GM12878 (cell line): ENCODE measurements at regions not wholly inside any gene's neighbourhood (a gene's known extent, or its start where the extent isn't known, plus 50 kb on each side); places are given as distances from the start of the nearest gene placed in this dataset.

Experiments used
- ATAC-seq: fragments of 200-7000 bp; cut with Tn5 transposase; 3 replicates; pipeline ENCODE4 v1.9.1; 2020; ENCODE audit warnings: mild to moderate bottlenecking, moderate library complexity
- BruUV-seq: library from RNA; stranded (reverse); fragments of 400-500 nt; replicated peaks from 2 replicates; lab custom pipeline; 2021; lab: Mats Ljungman, UMichigan
- CTCF ChIA-PET: fragments of 300-600 bp; sonication (Branson Sonifier 250); formaldehyde crosslinking; extraction: SDS; loops from one replicate; lab custom pipeline; 2021; ENCODE audit warnings: inconsistent platforms; lab: Yijun Ruan, JAX
- POLR2A ChIA-PET: fragments of 350-600 bp; formaldehyde crosslinking; extraction: SDS; loops from one replicate; lab custom pipeline; 2021; ENCODE audit warnings: inconsistent platforms; lab: Charles Lee
- RAD21 ChIA-PET: fragments of 300-600 bp; sonication (Branson Sonifier 250); formaldehyde crosslinking; loops from one replicate; lab custom pipeline; 2023; ENCODE audit warnings: antibody characterized with exemption; ENCODE audit not compliant: unreplicated experiment; lab: Charles Lee
- SMC1A ChIA-PET: fragments of 300-600 bp; sonication (Branson Sonifier 250); formaldehyde crosslinking; loops from one replicate; lab custom pipeline; 2023; ENCODE audit not compliant: unreplicated experiment, uncharacterized antibody; lab: Charles Lee
- DNase-seq: peaks from one replicate; pipeline ENCODE4 v3.0.0-alpha.2; 2011; ENCODE audit warnings: low read depth, low spot score
- FAIRE-seq: peaks from 3 replicates; lab custom pipeline; 2011; peaks lifted over from hg19 to GRCh38; lab: Jason Lieb, UNC
- H2AFZ ChIP-seq: 2 replicates; pipeline ENCODE4 v1.6.0; 2011; ENCODE audit warnings: low read depth, low read length, control low read depth; ENCODE audit not compliant: control insufficient read depth
- H3K27ac ChIP-seq: 2 replicates; pipeline ENCODE4 v1.5.1; 2011; ENCODE audit warnings: control low read depth; ENCODE audit not compliant: control insufficient read depth, insufficient read depth
- H3K27me3 ChIP-seq, 2 experiments: replicated peaks in 1 of 2; 2 replicates each; pipeline versions ENCODE4 v1.6.0 to v1.6.1; 2011; ENCODE audit warnings: low read length in 1 of 2; ENCODE audit not compliant: control insufficient read depth in 2 of 2, insufficient read depth in 2 of 2
- H3K36me3 ChIP-seq, 2 experiments: 2 replicates each; pipeline ENCODE4 v1.5.1; 2011; ENCODE audit warnings: low read length in 1 of 2; ENCODE audit not compliant: control insufficient read depth in 2 of 2, insufficient read depth in 2 of 2
- H3K4me1 ChIP-seq: 2 replicates; pipeline ENCODE4 v1.6.1; 2011; ENCODE audit warnings: mild to moderate bottlenecking, low read length, moderate library complexity, mixed read lengths; ENCODE audit not compliant: control insufficient read depth, insufficient read depth
- H3K4me2 ChIP-seq: 2 replicates; pipeline ENCODE4 v1.6.0; 2011; ENCODE audit warnings: control low read depth; ENCODE audit not compliant: control insufficient read depth, insufficient read depth
- H3K4me3 ChIP-seq: fragments of 200-600 bp; sonication (generic); 2 replicates; pipeline ENCODE4 v1.5.1; 2016
- H3K79me2 ChIP-seq: 2 replicates; pipeline ENCODE4 v1.6.0; 2011; ENCODE audit warnings: low read length; ENCODE audit not compliant: control insufficient read depth, insufficient read depth
- H3K9ac ChIP-seq: 2 replicates; pipeline ENCODE4 v1.8.0; 2011; ENCODE audit warnings: low read length, control low read depth, mixed read lengths; ENCODE audit not compliant: control insufficient read depth, insufficient read depth
- H3K9me3 ChIP-seq: replicated peaks from 3 replicates; pipeline ENCODE4 v1.5.1; 2011; ENCODE audit warnings: mild to moderate bottlenecking, low read length; ENCODE audit not compliant: control insufficient read depth, insufficient read depth
- H4K20me1 ChIP-seq: 2 replicates; pipeline ENCODE4 v1.6.0; 2011; ENCODE audit not compliant: control insufficient read depth, insufficient read depth
- ATF3 ChIP-seq: IDR thresholded peaks from 2 replicates; pipeline ENCODE4 v1.6.1; 2011; ENCODE audit warnings: low read depth, mild to moderate bottlenecking, low read length, moderate library complexity, borderline replicate concordance; ENCODE audit errors: extremely low read depth
- BCL11A ChIP-seq: IDR thresholded peaks from 2 replicates; pipeline ENCODE4 v1.6.1; 2011; ENCODE audit warnings: low read depth, low read length
- BRCA1 ChIP-seq: IDR thresholded peaks from 2 replicates; pipeline ENCODE4 v1.6.1; 2011; ENCODE audit warnings: low read depth, low read length, improper control_type of control experiment
- E2F8 ChIP-seq: fragments of 450-650 bp; IDR thresholded peaks from 2 replicates; pipeline ENCODE4 v1.6.1; 2018; ENCODE audit warnings: mild to moderate bottlenecking, low read depth, moderate library complexity; ENCODE audit not compliant: partially characterized antibody
- ELK1 ChIP-seq: IDR thresholded peaks from 2 replicates; pipeline ENCODE4 v1.6.1; 2012; ENCODE audit warnings: low read depth, low read length, improper control_type of control experiment
- MTA2 ChIP-seq: fragments of 450-650 bp; IDR thresholded peaks from 2 replicates; pipeline ENCODE4 v1.6.1; 2016; ENCODE audit warnings: low read depth, mild to moderate bottlenecking, moderate library complexity
- NR2F1 ChIP-seq: fragments of 450-650 bp; conservative IDR thresholded peaks from 2 replicates; pipeline ENCODE4 v1.6.1; 2017; ENCODE audit warnings: mild to moderate bottlenecking
- POU2F2 ChIP-seq: IDR thresholded peaks from 3 replicates; pipeline ENCODE4 v1.6.1; 2011; ENCODE audit warnings: low read depth, mild to moderate bottlenecking, low read length, borderline replicate concordance
- SIN3A ChIP-seq: IDR thresholded peaks from 2 replicates; pipeline ENCODE4 v1.6.1; 2012; ENCODE audit warnings: low read depth, low read length, improper control_type of control experiment
- SIX5 ChIP-seq: IDR thresholded peaks from 2 replicates; pipeline ENCODE4 v1.6.1; 2011; ENCODE audit warnings: mild to moderate bottlenecking, low read depth, low read length, moderate library complexity; ENCODE audit not compliant: severe bottlenecking
- SPI1 ChIP-seq: IDR thresholded peaks from 2 replicates; pipeline ENCODE4 v1.6.1; 2011; ENCODE audit warnings: low read depth, mild to moderate bottlenecking, low read length, moderate library complexity, borderline replicate concordance; ENCODE audit not compliant: insufficient read depth
- SREBF1 ChIP-seq: IDR thresholded peaks from 2 replicates; pipeline ENCODE4 v1.6.1; 2012; ENCODE audit warnings: mild to moderate bottlenecking, low read length
- STAT3 ChIP-seq: IDR thresholded peaks from 2 replicates; pipeline ENCODE4 v1.6.1; 2011; ENCODE audit warnings: low read depth, low read length, improper control_type of control experiment
- ZBTB4 ChIP-seq: fragments of 450-650 bp; formaldehyde crosslinking; IDR thresholded peaks from 2 replicates; pipeline ENCODE4 v1.4.0; 2022; ENCODE audit warnings: mild to moderate bottlenecking, moderate library complexity
- WGBS: methylation state at CpG from one replicate; pipeline ENCODE4 v1.1.6; 2016; ENCODE audit warnings: low lambda C conversion rate; ENCODE audit not compliant: insufficient replicate concordance, insufficient coverage; ENCODE audit errors: missing lambda C conversion rate; 5-methylcytosine and 5-hydroxymethylcytosine counted together
- in situ Hi-C: fragments of 300-500 bp; cut with MboI; formaldehyde crosslinking; loops from 9 replicates; pipeline ENCODE4 v1.14.3; 2018; ENCODE audit warnings: mixed read lengths
- intact Hi-C: fragments of 100-400 bp; cut with micrococcal nuclease; formaldehyde crosslinking; loops from one replicate; pipeline ENCODE4 v1.14.2; 2022; ENCODE audit not compliant: unreplicated experiment
- TF ChIP-seq, protein P1 (sequence below): fragments of 450-650 bp; conservative IDR thresholded peaks from 2 replicates; pipeline ENCODE4 v1.6.1; 2017; ENCODE audit warnings: mild to moderate bottlenecking, moderate library complexity

DNA sequence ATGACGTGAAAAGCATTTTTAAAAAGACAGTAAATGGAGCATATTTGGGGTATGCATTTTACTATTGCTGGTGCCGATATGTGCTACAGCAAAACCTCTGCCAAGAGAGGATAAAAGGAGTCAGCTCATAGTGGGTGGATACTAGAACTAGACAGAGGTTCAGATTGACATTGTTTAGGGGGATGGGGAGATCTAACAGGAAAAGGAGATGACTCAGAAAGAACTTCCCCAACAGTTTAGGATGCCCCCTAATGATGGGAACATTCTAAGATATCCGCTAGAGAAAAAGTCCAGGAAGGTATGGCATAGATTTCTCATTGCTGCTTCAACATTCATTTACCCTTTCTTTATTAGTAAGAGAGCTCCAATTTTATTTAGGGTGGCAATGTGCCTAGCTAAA lies 110.5 kb upstream of the CLEC14A start (continued):
- TF ChIP-seq, protein P1, sequence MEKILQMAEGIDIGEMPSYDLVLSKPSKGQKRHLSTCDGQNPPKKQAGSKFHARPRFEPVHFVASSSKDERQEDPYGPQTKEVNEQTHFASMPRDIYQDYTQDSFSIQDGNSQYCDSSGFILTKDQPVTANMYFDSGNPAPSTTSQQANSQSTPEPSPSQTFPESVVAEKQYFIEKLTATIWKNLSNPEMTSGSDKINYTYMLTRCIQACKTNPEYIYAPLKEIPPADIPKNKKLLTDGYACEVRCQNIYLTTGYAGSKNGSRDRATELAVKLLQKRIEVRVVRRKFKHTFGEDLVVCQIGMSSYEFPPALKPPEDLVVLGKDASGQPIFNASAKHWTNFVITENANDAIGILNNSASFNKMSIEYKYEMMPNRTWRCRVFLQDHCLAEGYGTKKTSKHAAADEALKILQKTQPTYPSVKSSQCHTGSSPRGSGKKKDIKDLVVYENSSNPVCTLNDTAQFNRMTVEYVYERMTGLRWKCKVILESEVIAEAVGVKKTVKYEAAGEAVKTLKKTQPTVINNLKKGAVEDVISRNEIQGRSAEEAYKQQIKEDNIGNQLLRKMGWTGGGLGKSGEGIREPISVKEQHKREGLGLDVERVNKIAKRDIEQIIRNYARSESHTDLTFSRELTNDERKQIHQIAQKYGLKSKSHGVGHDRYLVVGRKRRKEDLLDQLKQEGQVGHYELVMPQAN = no peak
- no peak for TF ChIP-seq SPI1
- no peak for TF ChIP-seq POU2F2

- H3K9ac ChIP-seq = no peak overlapping the region
- SMC1A ChIA-PET = no interaction called here
- no peaks in the 10 kb centered on the region for H3K36me3 ChIP-seq
- H3K79me2 ChIP-seq = no peaks in the 10 kb centered on the region
- H3K27ac ChIP-seq = no peak overlapping the region
- no peak overlapping the region for H3K4me3 ChIP-seq
- RAD21 ChIA-PET = interaction anchor here (0.7 kb wide), 1 partner anchor 24 kb away, joined by 3 read pairs; no protein-coding TSS in a partner anchor
- in situ Hi-C loops (no loop called here), intact Hi-C loops (no loop called here)
- WGBS = 46% methylated on average over 6 of the region's 6 CpGs
- ATAC-seq (no peak), DNase-seq (no peak), FAIRE-seq (no peak)
- BruUV-seq = no TSS peak
- POLR2A ChIA-PET = no interaction called here
- H3K9me3 ChIP-seq = no peaks in the 10 kb centered on the region
- H2AFZ ChIP-seq = no peak overlapping the region
- H3K4me2 ChIP-seq = no peak overlapping the region
- no peaks in the 10 kb centered on the region for H4K20me1 ChIP-seq
- no peaks in the 10 kb centered on the region for H3K27me3 ChIP-seq
- no peaks in the 10 kb centered on the region for H3K4me1 ChIP-seq
- CTCF ChIA-PET = no interaction called here
- no peak for TF ChIP-seq E2F8
- no peak for TF ChIP-seq STAT3
- TF ChIP-seq SREBF1 = no peak
- TF ChIP-seq BRCA1 = no peak
- no peak for TF ChIP-seq ELK1
- TF ChIP-seq ATF3 = no peak
- no peak for TF ChIP-seq MTA2
- no peak for TF ChIP-seq NR2F1
- TF ChIP-seq SIN3A = no peak
- no peak for TF ChIP-seq BCL11A
- TF ChIP-seq SIX5 = no peak
- TF ChIP-seq ZBTB4 (CRISPR knock-in tag) = no peak
Measured at GRCh38 chr14:38363217-38363616, 107.3 kb upstream of the CLEC14A start.
